CD4-positive, alpha-beta memory T cell (primary cell): ENCODE measurements at regions not wholly inside any gene's neighbourhood (a gene's known extent, or its start where the extent isn't known, plus 50 kb on each side); places are given as distances from the start of the nearest gene placed in this dataset.

Source experiments
- CTCF ChIA-PET: fragments of 350-600 bp; sonication (Branson Sonifier 250); formaldehyde crosslinking; loops from one replicate; lab custom pipeline; 2021; ENCODE audit warnings: inconsistent platforms; ENCODE audit not compliant: partially characterized antibody; lab: Charles Lee
- POLR2A ChIA-PET: fragments of 350-600 bp; sonication (Branson Sonifier 250); formaldehyde crosslinking; loops from one replicate; lab custom pipeline; 2021; ENCODE audit not compliant: partially characterized antibody; lab: Charles Lee
- DNase-seq, 5 donors: peaks; one replicate each; pipeline versions ENCODE4 v3.0.0 to v3.0.0-alpha.2; 2020 to 2022; ENCODE audit warnings: mixed read lengths in 1 of 5
- H3K27ac ChIP-seq: one replicate; pipeline ENCODE4 v1.7.0; 2013; ENCODE audit warnings: low read depth, low read length
- H3K27me3 ChIP-seq: 2 replicates; pipeline ENCODE4 v1.7.0; 2013; ENCODE audit warnings: mild to moderate bottlenecking, low read length, moderate library complexity; ENCODE audit not compliant: insufficient read depth
- H3K36me3 ChIP-seq: 2 replicates; pipeline ENCODE4 v1.7.0; 2013; ENCODE audit warnings: mild to moderate bottlenecking, low read length, moderate library complexity; ENCODE audit not compliant: insufficient read depth
- H3K4me1 ChIP-seq: 2 replicates; pipeline ENCODE4 v1.7.0; 2013; ENCODE audit warnings: mild to moderate bottlenecking, low read length, moderate library complexity; ENCODE audit not compliant: insufficient read depth
- H3K4me3 ChIP-seq, 2 donors: one replicate each; pipeline ENCODE4 v1.7.0; 2013; ENCODE audit warnings: low read length in 2 of 2, mild to moderate bottlenecking in 1 of 2
- H3K9me3 ChIP-seq, 2 donors: one replicate each; pipeline ENCODE4 v1.7.0; 2013; ENCODE audit warnings: low read length in 2 of 2, control low read depth in 1 of 2; ENCODE audit not compliant: control insufficient read depth in 1 of 2
- H3K27ac Mint-ChIP-seq, 7 donors: one replicate each; pipeline ENCODE4 v1.8.0; 2020 to 2021; ENCODE audit warnings: mixed read lengths in 7 of 7, mild to moderate bottlenecking in 6 of 7, inconsistent platforms in 3 of 7, moderate library complexity in 3 of 7
- H3K27me3 Mint-ChIP-seq, 2 donors: one replicate each; pipeline ENCODE4 v1.8.0; 2020 to 2021; ENCODE audit warnings: mixed read lengths in 2 of 2
- H3K36me3 Mint-ChIP-seq, 2 donors: one replicate each; pipeline ENCODE4 v1.8.0; 2020 to 2021; ENCODE audit warnings: mixed read lengths in 2 of 2, inconsistent platforms in 1 of 2, mild to moderate bottlenecking in 1 of 2
- H3K4me1 Mint-ChIP-seq, 4 donors: one replicate each; pipeline ENCODE4 v1.8.0; 2020 to 2021; ENCODE audit warnings: mixed read lengths in 4 of 4, mild to moderate bottlenecking in 1 of 4
- H3K4me3 Mint-ChIP-seq, 8 donors: one replicate each; pipeline ENCODE4 v1.8.0; 2020 to 2021; ENCODE audit warnings: mixed read lengths in 8 of 8, mild to moderate bottlenecking in 7 of 8, moderate library complexity in 6 of 8, inconsistent platforms in 3 of 8
- H3K9me3 Mint-ChIP-seq, 8 donors: one replicate each; pipeline ENCODE4 v1.8.0; 2020 to 2021; ENCODE audit warnings: mixed read lengths in 8 of 8, mild to moderate bottlenecking in 5 of 8, inconsistent platforms in 3 of 8, moderate library complexity in 1 of 8
- intact Hi-C: fragments of 100-400 bp; cut with micrococcal nuclease; formaldehyde crosslinking; loops from one replicate; pipeline ENCODE4 v1.15.1; 2023

GRCh38 chr1:208587110-208587509 is 342.9 kb upstream of the PLXNA2 start:
- intact Hi-C loops: no loop called here
- Histone ChIP-seq H3K4me3 (no peak overlapping the region), H3K36me3 (no peaks in the 10 kb centered on the region), H3K9me3 (no peaks in the 10 kb centered on the region), H3K4me1 (no peaks in the 10 kb centered on the region), H3K27me3 (peaks cover 8% of the 10 kb centered on the region), H3K27ac (no peak overlapping the region)
- H3K4me3 Mint-ChIP-seq: no peak overlapping the region
- H3K27me3 Mint-ChIP-seq: peaks cover 0 to 3% of the 10 kb centered on the region in 2 donors
- H3K4me1 Mint-ChIP-seq: no peaks in the 10 kb centered on the region
- CTCF ChIA-PET: no interaction called here
- DNase-seq: no peak
- POLR2A ChIA-PET: no interaction called here
- no peaks in the 10 kb centered on the region for H3K36me3 Mint-ChIP-seq
- H3K9me3 Mint-ChIP-seq: peaks cover 0 to 3% (median 0%) of the 10 kb centered on the region in 8 donors
- H3K27ac Mint-ChIP-seq: no peak overlapping the region

GRCh38 chr1:208593306-208594006 is 349.3 kb upstream of the PLXNA2 start:
- Histone ChIP-seq H3K36me3 (no peaks in the 10 kb centered on the region), H3K4me3 (no peak overlapping the region), H3K27ac (no peak overlapping the region), H3K27me3 (peaks cover 8% of the 10 kb centered on the region), H3K9me3 (no peaks in the 10 kb centered on the region), H3K4me1 (no peaks in the 10 kb centered on the region)
- no peak for DNase-seq
- Mint-ChIP-seq H3K4me1 (no peaks in the 10 kb centered on the region), H3K4me3 (no peak overlapping the region), H3K9me3 (no peaks in the 10 kb centered on the region), H3K27ac (no peak overlapping the region), H3K27me3 (peaks cover 2 to 7% of the 10 kb centered on the region in 2 donors), H3K36me3 (no peaks in the 10 kb centered on the region)
- POLR2A ChIA-PET: no interaction called here
- CTCF ChIA-PET: no interaction called here
- intact Hi-C loops: no loop called here

- Histone ChIP-seq H3K9me3 (no peaks in the 10 kb centered on the region), H3K36me3 (no peaks in the 10 kb centered on the region), H3K27me3 (peaks cover 8% of the 10 kb centered on the region), H3K4me1 (no peaks in the 10 kb centered on the region), H3K4me3 (no peak overlapping the region), H3K27ac (no peak overlapping the region)
- no peak overlapping the region for H3K4me3 Mint-ChIP-seq
- peaks cover 2 to 9% of the 10 kb centered on the region in 2 donors for H3K27me3 Mint-ChIP-seq
- intact Hi-C loops: no loop called here
- no peaks in the 10 kb centered on the region for H3K4me1 Mint-ChIP-seq
- ChIA-PET POLR2A (no interaction called here), CTCF (no interaction called here)
- H3K27ac Mint-ChIP-seq: no peak overlapping the region
- H3K9me3 Mint-ChIP-seq: no peaks in the 10 kb centered on the region
- no peaks in the 10 kb centered on the region for H3K36me3 Mint-ChIP-seq
- no peak for DNase-seq
Observed at GRCh38 chr1:208595236-208595635, 351.1 kb upstream of the PLXNA2 start.

GRCh38 chr1:208595745-208596144 is 351.6 kb upstream of the PLXNA2 start:
- intact Hi-C loops: no loop called here
- no peaks in the 10 kb centered on the region for H3K9me3 ChIP-seq
- H3K4me3 ChIP-seq: no peak overlapping the region
- H3K27me3 ChIP-seq: peaks cover 3% of the 10 kb centered on the region
- no peak for DNase-seq
- no peaks in the 10 kb centered on the region for H3K4me1 ChIP-seq
- Mint-ChIP-seq H3K4me1 (no peaks in the 10 kb centered on the region), H3K36me3 (no peaks in the 10 kb centered on the region), H3K4me3 (no peak overlapping the region), H3K9me3 (no peaks in the 10 kb centered on the region), H3K27me3 (peaks cover 2 to 9% of the 10 kb centered on the region in 2 donors), H3K27ac (no peak overlapping the region)
- CTCF ChIA-PET: no interaction called here
- H3K36me3 ChIP-seq: no peaks in the 10 kb centered on the region
- H3K27ac ChIP-seq: no peak overlapping the region
- POLR2A ChIA-PET: no interaction called here

GRCh38 chr1:208597571-208597970 is 353.4 kb upstream of the PLXNA2 start:
- Mint-ChIP-seq H3K4me3 (no peak overlapping the region), H3K27ac (no peak overlapping the region), H3K27me3 (peaks cover 2 to 6% of the 10 kb centered on the region in 2 donors), H3K4me1 (no peaks in the 10 kb centered on the region), H3K36me3 (no peaks in the 10 kb centered on the region), H3K9me3 (no peaks in the 10 kb centered on the region)
- ChIA-PET CTCF (no interaction called here), POLR2A (no interaction called here)
- no peak overlapping the region for H3K4me3 ChIP-seq
- no peaks in the 10 kb centered on the region for H3K9me3 ChIP-seq
- no peaks in the 10 kb centered on the region for H3K27me3 ChIP-seq
- no peaks in the 10 kb centered on the region for H3K36me3 ChIP-seq
- H3K27ac ChIP-seq: no peak overlapping the region
- H3K4me1 ChIP-seq: no peaks in the 10 kb centered on the region
- no peak for DNase-seq
- intact Hi-C loops: no loop called here

GRCh38 chr1:208598021-208598420 is 353.8 kb upstream of the PLXNA2 start:
- no peaks in the 10 kb centered on the region for H3K4me1 Mint-ChIP-seq
- no peak overlapping the region for H3K27ac Mint-ChIP-seq
- CTCF ChIA-PET: no interaction called here
- H3K9me3 Mint-ChIP-seq: no peaks in the 10 kb centered on the region
- H3K4me3 Mint-ChIP-seq: no peak overlapping the region
- intact Hi-C loops: no loop called here
- no peaks in the 10 kb centered on the region for H3K9me3 ChIP-seq
- no peaks in the 10 kb centered on the region for H3K36me3 ChIP-seq
- no peak for DNase-seq
- H3K27ac ChIP-seq: no peak overlapping the region
- POLR2A ChIA-PET: no interaction called here
- H3K4me1 ChIP-seq: no peaks in the 10 kb centered on the region
- H3K27me3 Mint-ChIP-seq: peaks cover 2 to 6% of the 10 kb centered on the region in 2 donors
- no peaks in the 10 kb centered on the region for H3K27me3 ChIP-seq
- H3K4me3 ChIP-seq: no peak overlapping the region
- H3K36me3 Mint-ChIP-seq: no peaks in the 10 kb centered on the region

GRCh38 chr1:208599063-208599462 is 354.9 kb upstream of the PLXNA2 start:
- Histone ChIP-seq H3K36me3 (no peaks in the 10 kb centered on the region), H3K4me3 (no peak overlapping the region), H3K27ac (no peak overlapping the region), H3K9me3 (no peaks in the 10 kb centered on the region), H3K27me3 (no peaks in the 10 kb centered on the region), H3K4me1 (no peaks in the 10 kb centered on the region)
- Mint-ChIP-seq H3K27me3 (peaks cover 2 to 8% of the 10 kb centered on the region in 2 donors), H3K4me1 (no peaks in the 10 kb centered on the region), H3K27ac (no peak overlapping the region), H3K9me3 (no peaks in the 10 kb centered on the region), H3K4me3 (no peak overlapping the region), H3K36me3 (no peaks in the 10 kb centered on the region)
- CTCF ChIA-PET: no interaction called here
- no peak for DNase-seq
- intact Hi-C loops: no loop called here
- POLR2A ChIA-PET: no interaction called here
